WI38 (cell line): ENCODE measurements at regions not wholly inside any gene's neighbourhood (a gene's known extent, or its start where the extent isn't known, plus 50 kb on each side); places are given as distances from the start of the nearest gene placed in this dataset.

Experiments used
- H3K4me3 ChIP-seq: 2 replicates; pipeline ENCODE4 v1.5.1; 2011; ENCODE audit warnings: low read depth, mild to moderate bottlenecking, control low read depth, low read length
- CTCF ChIP-seq: IDR thresholded peaks from 2 replicates; pipeline ENCODE4 v1.5.1; 2012; ENCODE audit warnings: low read depth, mild to moderate bottlenecking, control low read depth, low read length

GRCh38 chr13:109691689-109692088 is 94.7 kb downstream of the IRS2 start:
- H3K4me3 ChIP-seq: no peak overlapping the region
- no peak for TF ChIP-seq CTCF

GRCh38 chr13:109687559-109688448 is 98.6 kb downstream of the IRS2 start:
- TF ChIP-seq CTCF: no peak

GRCh38 chr13:109685203-109685602 is 101.2 kb downstream of the IRS2 start:
- no peak overlapping the region for H3K4me3 ChIP-seq
- TF ChIP-seq CTCF: no peak

More at GRCh38 chr13:109687559-109688448, 98.6 kb downstream of the IRS2 start:
- H3K4me3 ChIP-seq: no peak overlapping the region

GRCh38 chr13:109684824-109685202 is 101.6 kb downstream of the IRS2 start:
- no peak for TF ChIP-seq CTCF
- no peak overlapping the region for H3K4me3 ChIP-seq

GRCh38 chr13:109684084-109684823 is 102.1 kb downstream of the IRS2 start:
- no peak overlapping the region for H3K4me3 ChIP-seq
- TF ChIP-seq CTCF: no peak

GRCh38 chr13:109682534-109683244 is 103.7 kb downstream of the IRS2 start:
- no peak for TF ChIP-seq CTCF
- no peak overlapping the region for H3K4me3 ChIP-seq
